Thymus (tissue), 11 donors: ENCODE measurements at regions not wholly inside any gene's neighbourhood (a gene's known extent, or its start where the extent isn't known, plus 50 kb on each side); places are given as distances from the start of the nearest gene placed in this dataset.
A peak's percentile ranks its signal among the peaks of the same experiment; 100 is the strongest.
"Not testable (repeated sequence)": the region's sequence is repeated elsewhere in the genome, so short reads cannot be mapped to it uniquely, and the experiment has no call there.

Experiments used
- DNase-seq, 9 donors: peaks; one replicate each; pipeline ENCODE4 v3.0.0-alpha.2; 2013; ENCODE audit warnings: low spot score in 9 of 9, low read depth in 6 of 9, missing footprints in 1 of 9
- H3K27ac ChIP-seq, 2 donors: one replicate each; pipeline ENCODE4 v1.5.1; 2013; ENCODE audit warnings: control low read depth in 1 of 2, low read depth in 1 of 2, low read length in 1 of 2, mild to moderate bottlenecking in 1 of 2, moderate library complexity in 1 of 2
- H3K27me3 ChIP-seq, 2 donors: one replicate each; pipeline ENCODE4 v1.5.1; 2013; ENCODE audit warnings: low read length in 1 of 2; ENCODE audit not compliant: control insufficient read depth in 2 of 2, insufficient read depth in 1 of 2
- H3K36me3 ChIP-seq, 2 donors: one replicate each; pipeline ENCODE4 v1.5.1; 2013; ENCODE audit warnings: low read length in 1 of 2, mild to moderate bottlenecking in 1 of 2, moderate library complexity in 1 of 2; ENCODE audit not compliant: control insufficient read depth in 2 of 2, insufficient read depth in 2 of 2
- H3K4me1 ChIP-seq, 2 donors: one replicate each; pipeline ENCODE4 v1.5.1; 2013; ENCODE audit warnings: low read length in 2 of 2; ENCODE audit not compliant: control insufficient read depth in 2 of 2, insufficient read depth in 2 of 2
- H3K4me3 ChIP-seq, 2 donors: one replicate each; pipeline ENCODE4 v1.5.1; 2013; ENCODE audit warnings: low read length in 2 of 2, control low read depth in 1 of 2, mild to moderate bottlenecking in 1 of 2
- H3K9me3 ChIP-seq, 2 donors: one replicate each; pipeline ENCODE4 v1.5.1; 2013; ENCODE audit warnings: low read length in 1 of 2, mild to moderate bottlenecking in 1 of 2; ENCODE audit not compliant: control insufficient read depth in 2 of 2, insufficient read depth in 1 of 2
- WGBS: extraction: QIAGEN DNeasy Blood & Tissue Kit; methylation state at CpG from one replicate; pipeline ENCODE4 v1.1.7; 2013; 5-methylcytosine and 5-hydroxymethylcytosine counted together
- donor health status: healthy.

GRCh38 chr1:228666686-228667623 is 68.3 kb upstream of the RHOU start:
- H3K4me1 ChIP-seq, result no peaks in the 10 kb centered on the region
- WGBS, result 91% methylated on average over 6 of the region's 6 CpGs
- H3K4me3 ChIP-seq, result no peak overlapping the region
- no peaks in the 10 kb centered on the region for H3K36me3 ChIP-seq
- peak overlapping the region in 1 of 2 donors; percentile 27 for H3K27ac ChIP-seq
- H3K9me3 ChIP-seq, result no peaks in the 10 kb centered on the region
- no peak for DNase-seq
- H3K27me3 ChIP-seq, result no peaks in the 10 kb centered on the region

DNA sequence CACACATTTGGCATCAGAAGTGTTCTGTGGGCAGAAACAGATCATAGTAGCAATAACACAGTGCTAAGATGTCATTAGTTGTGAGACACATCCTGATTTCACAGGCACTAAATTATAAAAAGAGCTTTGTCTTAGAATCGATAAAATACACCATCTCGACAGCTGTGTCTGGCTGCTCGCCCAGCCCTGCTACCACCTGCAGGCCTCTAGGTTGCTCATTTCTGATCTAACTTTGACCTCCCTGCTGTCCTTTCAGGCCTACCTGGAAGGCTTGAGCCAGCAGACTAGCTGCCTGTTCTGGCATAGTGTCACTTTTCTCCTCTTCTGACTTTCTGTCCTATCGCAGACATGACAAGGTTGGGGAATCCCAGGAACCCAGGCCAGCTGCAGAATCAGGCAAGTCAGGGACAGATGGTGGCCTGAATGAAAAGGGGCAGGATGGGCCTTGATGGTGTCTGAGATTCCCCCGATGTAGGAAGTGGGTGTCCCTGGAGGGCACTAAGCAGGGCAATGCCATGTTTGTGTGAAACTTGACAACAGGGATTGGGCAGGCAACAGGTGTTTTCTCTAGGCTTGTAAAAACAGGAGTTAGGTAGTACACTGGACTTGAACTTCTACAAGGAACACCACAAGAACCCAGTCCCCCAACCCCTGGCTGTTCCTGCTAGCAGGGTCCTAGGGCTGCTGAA is 66.6 kb upstream of the RHOU start:
- no peak for DNase-seq
- Histone ChIP-seq H3K9me3 (no peaks in the 10 kb centered on the region), H3K27me3 (no peaks in the 10 kb centered on the region), H3K4me1 (no peaks in the 10 kb centered on the region), H3K4me3 (no peak overlapping the region), H3K27ac (no peak overlapping the region), H3K36me3 (no peaks in the 10 kb centered on the region)
- 90% methylated on average over 5 of the region's 5 CpGs for WGBS

GRCh38 chr1:228669242-228669585 is 66.1 kb upstream of the RHOU start:
- Histone ChIP-seq H3K36me3 (no peaks in the 10 kb centered on the region), H3K9me3 (no peaks in the 10 kb centered on the region), H3K27me3 (no peaks in the 10 kb centered on the region), H3K27ac (no peak overlapping the region), H3K4me1 (no peaks in the 10 kb centered on the region), H3K4me3 (no peak overlapping the region)
- WGBS, result 96% methylated on average over 1 of the region's 1 CpG
- no peak for DNase-seq

- H3K9me3 ChIP-seq, H3K4me1 ChIP-seq, H3K27ac ChIP-seq, DNase-seq, H3K36me3 ChIP-seq, H3K4me3 ChIP-seq, H3K27me3 ChIP-seq: not testable (repeated sequence)
- WGBS, result 56% methylated on average over 9 of the region's 9 CpGs
Measured at GRCh38 chr1:228681076-228681565, 54.2 kb upstream of the RHOU start.

DNA sequence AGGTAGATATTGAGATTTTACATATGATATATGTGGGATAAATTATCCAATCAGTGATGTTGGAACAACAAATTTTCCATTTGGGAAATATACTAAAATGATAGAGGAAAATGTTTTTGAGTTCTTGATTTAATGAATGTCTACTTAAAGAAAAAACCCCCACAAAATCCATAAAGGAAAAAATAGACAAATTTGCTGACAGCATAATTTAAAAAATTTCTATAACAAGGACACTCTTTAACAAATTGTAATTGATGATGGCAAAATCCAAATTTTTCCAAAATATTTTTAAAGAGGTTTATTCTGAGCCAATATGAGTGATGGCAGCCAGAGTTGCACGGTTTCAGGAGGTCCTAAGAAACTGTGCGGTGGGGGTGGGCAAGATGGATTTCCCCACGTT is 51.9 kb upstream of the RHOU start:
- Histone ChIP-seq H3K4me1 (no peaks in the 10 kb centered on the region), H3K4me3 (no peak overlapping the region), H3K36me3 (no peaks in the 10 kb centered on the region), H3K27ac (no peak overlapping the region), H3K9me3 (no peaks in the 10 kb centered on the region), H3K27me3 (no peaks in the 10 kb centered on the region)
- 97% methylated on average over 3 of the region's 3 CpGs for WGBS
- DNase-seq, result no peak

GRCh38 chr1:228684607-228685006 is 50.7 kb upstream of the RHOU start:
- Histone ChIP-seq H3K27me3 (no peaks in the 10 kb centered on the region), H3K9me3 (no peaks in the 10 kb centered on the region), H3K36me3 (no peaks in the 10 kb centered on the region), H3K4me3 (no peak overlapping the region), H3K4me1 (no peaks in the 10 kb centered on the region), H3K27ac (no peak overlapping the region)
- WGBS, result 62% methylated on average over 7 of the region's 7 CpGs
- DNase-seq, result no peak

GRCh38 chr1:228685081-228685660 is 50.1 kb upstream of the RHOU start:
- Histone ChIP-seq H3K9me3 (no peaks in the 10 kb centered on the region), H3K27me3 (no peaks in the 10 kb centered on the region), H3K36me3 (no peaks in the 10 kb centered on the region), H3K4me3 (no peak overlapping the region), H3K27ac (no peak overlapping the region), H3K4me1 (no peaks in the 10 kb centered on the region)
- no peak for DNase-seq
- 90% methylated on average over 1 of the region's 1 CpG for WGBS
